SH-SY5Y (cell line): ENCODE measurements at regions not wholly inside any gene's neighbourhood (a gene's known extent, or its start where the extent isn't known, plus 50 kb on each side); places are given as distances from the start of the nearest gene placed in this dataset.

Source experiments
- GATA2 ChIP-seq: IDR thresholded peaks from 2 replicates; pipeline ENCODE4 v1.6.1; 2011; ENCODE audit warnings: mild to moderate bottlenecking, low read depth, low read length
- GATA3 ChIP-seq: IDR thresholded peaks from 2 replicates; pipeline ENCODE4 v1.6.1; 2011; ENCODE audit warnings: low read depth, mild to moderate bottlenecking, low read length, moderate library complexity

DNA sequence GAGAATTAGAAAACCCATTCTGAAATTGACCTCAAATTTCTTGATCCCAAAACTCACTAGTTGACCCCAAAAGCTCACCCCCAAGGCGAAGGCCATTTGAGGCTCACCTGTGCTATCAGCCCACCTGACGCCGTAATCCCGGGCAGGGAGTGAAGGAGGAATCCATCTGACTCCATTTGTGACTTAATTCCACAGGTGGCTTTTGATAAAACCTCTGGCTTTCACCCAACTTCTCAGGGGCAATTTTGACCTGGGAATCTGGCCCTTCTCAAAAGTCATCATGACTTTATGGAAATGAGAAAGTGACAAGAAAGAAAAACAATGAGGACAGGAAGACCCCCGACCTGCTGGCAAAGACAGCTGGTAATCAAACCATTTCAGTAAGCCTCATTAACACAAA lies 86.9 kb upstream of the SALL3 start:
- TF ChIP-seq GATA3 = no peak
- TF ChIP-seq GATA2 = no peak
